Activated CD4-positive, alpha-beta T cell treated with anti-CD3 and anti-CD28 coated beads for 48 hours (primary cell): ENCODE measurements at regions not wholly inside any gene's neighbourhood (a gene's known extent, or its start where the extent isn't known, plus 50 kb on each side); places are given as distances from the start of the nearest gene placed in this dataset.
"Not testable (repeated sequence)": the region's sequence is repeated elsewhere in the genome, so short reads cannot be mapped to it uniquely, and the experiment has no call there.

Experiments used
- DNase-seq: peaks from one replicate; pipeline ENCODE4 v3.0.0-alpha.2; 2020

DNA sequence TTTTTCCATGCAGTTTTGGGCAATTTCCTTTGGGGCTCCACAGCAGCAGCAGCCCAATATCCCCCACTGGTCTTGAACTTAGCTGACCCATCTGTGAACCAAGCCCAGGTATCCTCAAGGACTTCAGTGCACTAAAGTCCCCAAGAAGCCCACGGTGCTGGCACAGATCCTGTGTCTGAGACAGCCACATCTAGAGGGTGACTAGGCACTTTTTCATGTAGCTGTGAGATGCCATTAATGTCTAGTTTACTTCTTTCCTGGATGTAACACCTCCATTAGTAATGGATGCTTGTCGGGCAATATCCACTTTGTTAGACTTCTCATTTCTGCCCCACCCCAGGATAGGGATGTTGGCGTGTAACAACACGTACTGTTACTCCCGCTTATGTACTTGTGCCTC is 117.9 kb downstream of the GPCPD1 start:
- DNase-seq, result no peak

- DNase-seq, result no peak
Measured at GRCh38 chr20:5491455-5491854, 119.4 kb downstream of the GPCPD1 start.

DNA sequence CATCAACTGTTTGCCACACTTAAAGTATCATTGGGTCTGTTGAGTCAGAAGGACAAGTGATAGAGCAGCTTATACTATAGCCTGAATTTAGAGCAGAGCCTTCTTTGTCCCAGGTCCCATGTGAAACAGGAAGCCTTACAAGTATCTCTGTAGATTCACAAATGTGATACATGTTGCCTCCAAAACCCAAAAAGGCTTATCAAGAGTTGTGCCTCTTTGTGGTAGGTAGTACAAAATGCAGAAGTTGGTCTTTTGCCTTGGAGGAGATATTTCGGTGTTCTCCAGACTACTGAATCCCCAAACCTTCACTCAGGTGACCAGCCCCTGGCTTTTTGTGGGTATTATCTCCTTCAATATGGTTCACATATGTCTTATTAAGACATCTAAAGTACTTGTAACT is 121.2 kb downstream of the GPCPD1 start:
- no peak for DNase-seq

DNA sequence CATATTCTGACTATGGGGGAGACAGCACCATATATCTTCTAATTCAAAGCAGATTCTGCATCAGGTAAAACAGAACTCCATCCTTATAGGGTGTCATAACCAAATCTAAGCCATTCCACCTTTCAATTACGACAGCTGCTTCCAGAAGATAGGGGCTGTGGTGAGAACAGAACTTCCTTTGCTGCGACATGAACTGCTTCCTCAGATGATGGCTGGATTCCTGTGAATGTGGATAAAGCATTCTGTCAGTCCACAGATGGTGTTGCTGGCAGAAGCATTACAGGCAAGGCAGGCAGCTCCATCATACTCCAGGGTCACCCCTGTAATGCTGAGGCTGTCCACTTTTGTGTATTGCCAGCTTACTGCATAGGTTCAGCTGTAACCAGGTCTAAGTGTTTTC is 122.0 kb downstream of the GPCPD1 start:
- DNase-seq, result no peak

DNA sequence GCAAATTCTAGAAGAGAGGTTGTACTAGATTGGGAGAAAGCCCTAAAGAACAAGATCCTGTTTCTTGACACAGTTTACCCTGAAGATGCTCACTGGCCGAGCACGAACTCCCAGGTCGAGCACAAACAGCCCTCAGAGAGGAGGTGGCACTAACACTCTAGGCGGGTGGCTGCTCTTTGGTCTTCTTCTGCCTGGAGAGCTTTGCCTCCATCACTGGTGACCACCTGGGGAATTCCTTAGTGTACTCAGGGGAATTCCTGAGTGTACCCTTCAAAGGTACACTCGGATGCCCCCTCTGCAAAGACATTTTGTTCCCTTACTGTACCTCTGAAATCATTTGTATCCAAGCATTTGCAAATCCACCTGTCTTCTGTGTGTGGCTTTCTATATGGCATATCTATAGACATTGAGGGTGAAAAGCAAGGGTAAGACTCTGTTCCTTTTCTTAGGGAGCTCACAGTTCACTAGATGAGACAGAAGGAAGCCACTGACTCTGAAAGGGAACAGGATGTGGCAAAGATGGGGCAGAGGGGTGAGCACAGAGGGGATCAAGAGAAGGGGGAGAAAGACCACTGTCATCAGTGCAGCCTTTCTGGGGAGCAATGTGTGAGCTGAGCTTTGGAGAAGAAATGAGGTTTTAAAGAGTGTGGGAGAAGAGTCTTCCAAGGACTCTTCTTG is 124.3 kb downstream of the GPCPD1 start:
- no peak for DNase-seq

- DNase-seq, result no peak
Measured at GRCh38 chr20:5484926-5485325, 125.9 kb downstream of the GPCPD1 start.

DNA sequence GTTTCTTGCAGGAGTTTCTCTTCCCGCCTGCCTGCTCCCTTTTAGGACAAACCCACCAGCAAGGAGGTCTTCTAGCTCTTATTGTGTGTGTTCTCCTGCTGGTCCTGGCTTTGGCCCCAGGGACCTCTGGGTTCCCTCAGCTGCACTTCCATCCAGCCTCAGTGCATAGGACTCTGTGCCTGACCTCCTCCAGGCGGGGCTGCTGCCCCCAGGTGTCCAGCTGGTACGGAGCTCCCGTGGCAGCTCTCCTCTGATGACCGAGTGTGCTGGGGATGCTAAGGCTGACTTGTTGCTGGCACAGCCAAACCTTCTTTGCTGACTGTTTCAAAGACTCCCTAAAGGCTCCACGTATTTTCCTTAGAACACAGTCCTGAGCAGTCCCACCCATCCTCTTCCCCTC is 126.5 kb downstream of the GPCPD1 start:
- no peak for DNase-seq

- no peak for DNase-seq
Measured at GRCh38 chr20:5482791-5483190, 128.0 kb downstream of the GPCPD1 start.

DNA sequence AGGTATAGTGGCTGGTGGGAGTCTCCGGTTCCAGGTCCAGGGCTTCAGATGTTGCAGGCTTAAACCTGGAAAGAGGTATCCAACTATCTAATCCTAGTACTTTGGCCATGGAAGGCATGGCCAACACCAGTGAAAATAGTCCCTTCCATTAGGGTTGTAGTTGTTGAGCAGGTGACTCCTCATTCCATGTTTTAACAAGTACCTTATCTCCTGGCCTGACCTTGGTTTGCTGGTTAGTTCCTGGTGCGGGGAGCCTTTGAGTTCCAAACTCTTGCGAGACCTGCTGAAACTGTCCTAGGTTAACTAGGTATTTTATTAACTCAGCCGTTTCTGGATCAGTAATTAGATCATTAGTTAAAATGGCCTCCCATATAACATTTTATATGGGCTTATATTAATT is 128.9 kb downstream of the GPCPD1 start:
- no peak for DNase-seq

GRCh38 chr20:5480824-5481600 is 129.8 kb downstream of the GPCPD1 start:
- no peak for DNase-seq

- no peak for DNase-seq
Measured at GRCh38 chr20:5474646-5475550, 135.9 kb downstream of the GPCPD1 start.

DNA sequence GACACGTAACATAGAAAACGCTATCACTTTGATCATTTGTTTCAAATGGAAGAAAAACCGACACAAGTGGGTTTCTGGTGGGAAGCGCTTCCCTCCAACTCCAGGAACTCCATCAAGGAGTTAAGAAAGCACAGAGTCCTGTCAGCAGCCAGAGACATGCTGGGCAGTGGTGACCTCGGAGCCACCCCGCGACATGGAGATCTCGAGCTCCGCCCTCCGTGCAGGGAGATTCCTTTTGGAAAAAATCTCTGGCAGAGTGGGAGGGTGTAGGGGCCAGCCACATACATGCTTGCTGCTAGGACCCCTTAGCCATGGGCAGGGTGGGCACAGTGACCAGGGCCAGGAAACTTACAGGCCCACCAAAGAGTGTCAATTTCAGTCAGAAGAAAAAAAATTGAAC is 138.9 kb downstream of the GPCPD1 start:
- DNase-seq, result not testable (repeated sequence)

DNA sequence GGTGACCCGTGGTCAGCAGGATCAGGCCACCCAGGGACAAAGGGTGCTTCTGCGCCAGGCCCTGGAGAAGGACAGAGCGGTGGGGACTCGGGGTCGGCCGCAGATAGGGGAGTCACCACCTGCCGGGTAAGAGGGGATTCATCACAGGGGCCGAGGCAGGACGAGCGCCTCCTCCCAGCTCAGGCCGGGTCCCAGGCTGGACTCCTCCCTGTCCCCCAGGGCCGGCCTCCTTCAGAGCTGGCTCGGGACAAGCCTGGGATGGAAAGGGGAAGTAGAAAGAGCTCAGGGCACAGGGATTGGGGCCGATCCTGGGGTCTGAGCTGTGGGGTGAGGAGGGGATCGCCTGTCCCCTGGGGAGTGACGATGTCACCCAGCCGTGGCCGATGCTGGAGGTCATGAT is 139.4 kb downstream of the GPCPD1 start:
- DNase-seq, result no peak

DNA sequence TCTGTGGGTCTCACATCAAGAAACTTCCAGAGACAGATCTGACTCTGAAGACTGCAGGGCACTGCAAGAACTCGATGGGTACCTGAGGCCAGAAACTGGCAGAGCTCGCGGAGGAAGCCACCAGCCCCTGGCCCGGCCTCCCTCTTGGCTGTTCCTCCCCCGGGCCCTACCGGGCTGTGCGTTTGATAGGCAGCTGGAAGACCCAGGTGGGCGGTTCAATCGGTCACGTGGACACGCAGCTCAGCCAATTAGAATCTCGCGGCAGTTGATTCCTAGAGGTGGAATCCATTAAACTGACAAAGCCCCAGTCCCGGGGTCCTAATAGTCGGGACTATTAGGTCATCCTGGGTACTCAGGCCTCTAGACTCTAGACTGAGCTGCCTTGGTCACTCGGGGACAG is 139.9 kb downstream of the GPCPD1 start:
- no peak for DNase-seq

DNA sequence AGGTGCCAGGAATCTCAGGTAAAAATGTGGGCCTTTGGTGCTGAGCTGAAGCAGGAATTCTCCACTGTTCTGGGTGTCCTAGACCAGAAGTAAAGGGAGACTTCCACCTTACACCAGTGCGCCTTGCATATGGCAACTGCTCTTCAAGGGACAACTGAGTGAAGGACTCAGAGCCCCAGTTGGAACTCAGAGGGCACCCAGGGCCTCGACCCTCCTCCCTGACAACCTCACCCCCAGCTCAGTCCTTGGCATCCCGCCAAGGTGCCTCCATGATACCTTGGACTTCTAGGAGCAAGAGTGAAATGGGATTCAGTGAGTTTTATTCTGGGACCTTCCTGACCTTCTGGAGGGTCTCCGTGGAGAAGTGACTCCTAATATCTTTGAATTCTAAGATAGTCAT is 140.3 kb downstream of the GPCPD1 start:
- no peak for DNase-seq

- no peak for DNase-seq
Measured at GRCh38 chr20:5469111-5469510, 141.7 kb downstream of the GPCPD1 start.

DNA sequence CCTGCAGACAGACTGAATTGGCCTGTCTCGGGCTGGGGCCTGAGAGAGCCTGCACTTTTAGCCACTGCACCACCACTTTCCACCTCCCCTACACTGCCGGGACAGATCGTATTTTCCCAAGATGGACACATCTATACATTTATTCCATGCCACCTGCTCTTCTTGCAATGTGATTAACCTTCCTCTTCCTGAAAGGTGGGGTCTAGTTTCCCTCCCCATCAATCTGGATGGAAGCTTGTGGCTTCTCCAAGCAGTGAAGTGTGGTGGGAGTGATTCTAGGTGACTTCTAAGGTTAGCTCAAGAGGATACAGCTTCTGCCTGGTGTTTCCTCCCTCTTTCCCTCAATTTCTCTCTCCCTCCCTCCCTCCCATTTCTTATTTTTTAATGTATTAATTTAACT is 143.7 kb downstream of the GPCPD1 start:
- no peak for DNase-seq

- no peak for DNase-seq
Measured at GRCh38 chr20:5465604-5465927, 145.2 kb downstream of the GPCPD1 start.

DNA sequence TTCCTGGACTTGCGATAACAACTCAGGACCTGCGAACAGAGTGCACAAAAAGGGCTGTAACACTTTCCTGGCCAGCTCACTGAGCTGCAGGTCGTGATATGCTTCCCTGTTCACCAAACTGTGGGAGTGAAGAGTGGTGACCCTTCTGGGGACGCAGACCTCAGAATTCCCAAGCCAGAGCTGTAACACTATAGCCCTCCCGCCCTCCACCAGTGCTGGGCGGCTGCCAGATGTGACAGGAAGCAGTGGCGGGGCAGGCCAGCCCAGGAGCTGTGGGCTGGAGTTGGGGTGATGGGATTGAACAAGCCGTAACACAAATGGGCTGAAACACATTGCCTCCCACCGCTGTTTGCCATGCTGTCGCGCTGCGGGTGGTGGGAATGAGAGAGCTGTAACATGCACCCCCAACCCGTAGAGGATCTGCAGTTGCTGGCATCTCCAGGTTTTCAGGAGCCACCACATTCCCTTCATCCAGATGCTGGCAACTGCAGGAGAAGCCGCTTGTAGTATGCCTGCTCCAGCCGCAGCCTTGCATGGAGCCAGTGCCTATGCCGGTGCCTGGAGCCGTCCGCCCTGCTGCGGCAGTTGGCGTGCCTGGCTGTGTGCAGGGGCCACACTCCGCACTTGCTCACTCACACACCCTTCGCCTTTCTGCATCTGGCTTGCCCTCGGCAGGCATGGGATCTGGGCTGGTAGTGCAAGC is 145.8 kb downstream of the GPCPD1 start:
- DNase-seq, result no peak

DNA sequence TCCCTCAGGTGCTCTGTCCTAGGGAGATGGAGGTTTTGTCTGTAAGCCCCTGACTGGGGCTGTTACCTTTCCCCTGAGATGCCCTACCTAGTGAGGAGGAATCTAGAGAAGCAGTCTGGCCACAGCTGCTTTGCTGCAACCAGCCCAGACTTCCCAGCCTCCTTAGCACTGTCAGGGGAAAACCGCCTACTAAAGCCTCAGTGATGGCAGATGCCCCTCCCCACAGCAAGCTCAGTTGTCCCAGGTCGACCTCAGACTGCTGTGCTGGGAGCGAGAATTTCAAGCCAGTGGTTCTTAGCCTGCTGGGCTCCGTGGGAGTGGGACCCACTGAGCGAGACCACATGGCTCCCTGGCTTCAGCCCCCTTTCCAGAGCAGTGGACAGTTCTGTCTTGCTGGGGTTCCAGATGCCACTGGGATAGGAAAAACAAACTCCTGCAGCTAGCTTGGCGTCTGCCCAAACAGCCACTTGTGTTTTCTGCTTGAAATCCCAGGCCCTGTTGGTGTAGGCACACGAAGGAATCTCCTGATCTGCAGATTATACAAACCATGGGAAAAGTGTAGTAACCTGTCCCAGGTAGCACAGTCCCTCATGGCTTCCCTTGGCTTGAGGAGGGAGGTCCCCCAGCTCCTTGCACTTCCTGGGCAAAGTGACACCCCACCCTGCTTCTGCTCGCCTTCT is 146.4 kb upstream of the PROKR2 start:
- DNase-seq, result no peak

DNA sequence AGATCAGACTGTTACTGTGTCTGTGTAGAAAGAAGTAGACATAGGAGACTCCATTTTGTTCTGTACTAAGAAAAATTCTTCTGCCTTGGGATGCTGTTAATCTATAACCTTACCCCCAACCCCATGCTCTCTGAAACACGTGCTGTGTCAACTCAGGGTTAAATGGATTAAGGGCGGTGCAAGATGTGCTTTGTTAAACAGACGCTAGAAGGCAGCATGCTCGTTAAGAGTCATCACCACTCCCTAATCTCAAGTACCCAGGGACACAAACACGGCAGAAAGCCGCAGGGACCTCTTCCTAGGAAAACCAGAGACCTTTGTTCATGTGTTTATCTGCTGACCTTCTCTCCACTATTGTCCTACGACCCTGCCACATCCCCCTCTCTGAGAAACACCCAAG is 137.0 kb upstream of the PROKR2 start:
- DNase-seq, result not testable (repeated sequence)

- DNase-seq, result not testable (repeated sequence)
Measured at GRCh38 chr20:5453316-5453715, 136.6 kb upstream of the PROKR2 start.

DNA sequence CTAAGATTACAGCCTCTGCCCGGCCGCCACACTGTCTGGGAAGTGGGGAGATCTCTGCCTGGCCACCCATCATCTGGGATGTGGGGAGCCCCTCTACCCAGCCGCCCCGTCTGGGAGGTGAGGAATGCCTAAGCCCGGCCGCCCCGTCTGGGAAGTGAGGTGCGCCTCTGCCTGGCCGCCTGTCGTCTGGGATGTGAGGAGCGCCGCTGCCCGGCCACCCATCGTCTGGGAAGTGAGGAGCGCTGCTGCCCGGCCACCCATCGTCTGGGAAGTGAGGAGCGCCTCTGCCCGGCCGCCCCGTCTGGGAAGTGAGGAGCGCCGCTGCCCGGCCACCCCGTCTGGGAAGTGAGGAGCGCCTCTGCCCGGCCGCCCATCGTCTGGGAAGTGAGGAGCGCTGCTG is 135.9 kb upstream of the PROKR2 start:
- DNase-seq, result not testable (repeated sequence)
